Suppressor macrophage treated with lipopolysaccharide for 1 hour (primary cell): ENCODE measurements at regions not wholly inside any gene's neighbourhood (a gene's known extent, or its start where the extent isn't known, plus 50 kb on each side); places are given as distances from the start of the nearest gene placed in this dataset.
"Not testable (repeated sequence)": the region's sequence is repeated elsewhere in the genome, so short reads cannot be mapped to it uniquely, and the experiment has no call there.

Experiments
- DNase-seq, 3 donors: peaks; one replicate each; pipeline ENCODE4 v3.0.0-alpha.2; 2020 to 2022

GRCh38 chr7:127530148-127530547 lies 55.2 kb downstream of the GCC1 start:
- no peak for DNase-seq

- no peak for DNase-seq
Measured at GRCh38 chr7:127527561-127527960, 57.8 kb downstream of the GCC1 start.

- DNase-seq = no peak
Measured at GRCh38 chr7:127525866-127526480, 59.4 kb downstream of the GCC1 start.

GRCh38 chr7:127516320-127516719 lies 69.1 kb downstream of the GCC1 start:
- DNase-seq = no peak

- DNase-seq = peak in 2 of 3 donors; percentile 10 to 35
Measured at GRCh38 chr7:127514499-127514898, 70.9 kb downstream of the GCC1 start.

GRCh38 chr7:127513311-127513710 lies 72.1 kb downstream of the GCC1 start:
- no peak for DNase-seq

- DNase-seq = no peak
Measured at GRCh38 chr7:127512663-127513062, 72.7 kb downstream of the GCC1 start.

GRCh38 chr7:127504715-127505114 lies 80.7 kb downstream of the GCC1 start:
- peak in 2 of 3 donors; percentile 12 to 28 for DNase-seq

GRCh38 chr7:127501817-127502216 lies 83.6 kb downstream of the GCC1 start:
- DNase-seq = no peak

GRCh38 chr7:127487381-127487780 lies 94.9 kb upstream of the ZNF800 start:
- DNase-seq = no peak

- no peak for DNase-seq
Measured at GRCh38 chr7:127486654-127487053, 94.1 kb upstream of the ZNF800 start.

- no peak for DNase-seq
Measured at GRCh38 chr7:127485482-127485881, 93.0 kb upstream of the ZNF800 start.

GRCh38 chr7:127484954-127485353 lies 92.4 kb upstream of the ZNF800 start:
- DNase-seq = no peak

GRCh38 chr7:127478461-127478860 lies 86.0 kb upstream of the ZNF800 start:
- DNase-seq = no peak

- DNase-seq = no peak
Measured at GRCh38 chr7:127478024-127478355, 85.5 kb upstream of the ZNF800 start.

- no peak for DNase-seq
Measured at GRCh38 chr7:127477295-127478023, 85.0 kb upstream of the ZNF800 start.

- DNase-seq = no peak
Measured at GRCh38 chr7:127476618-127477017, 84.1 kb upstream of the ZNF800 start.

GRCh38 chr7:127474457-127474856 lies 81.9 kb upstream of the ZNF800 start:
- DNase-seq = no peak

GRCh38 chr7:127473409-127473808 lies 80.9 kb upstream of the ZNF800 start:
- no peak for DNase-seq

- no peak for DNase-seq
Measured at GRCh38 chr7:127460077-127460476, 67.6 kb upstream of the ZNF800 start.

- not testable (repeated sequence) for DNase-seq
Measured at GRCh38 chr7:127451258-127451657, 58.8 kb upstream of the ZNF800 start.

GRCh38 chr7:127448566-127448965 lies 56.1 kb upstream of the ZNF800 start:
- no peak for DNase-seq

GRCh38 chr7:127447326-127447945 lies 54.9 kb upstream of the ZNF800 start:
- DNase-seq = peak; percentile 67 to 79 (median 77)

- DNase-seq = no peak
Measured at GRCh38 chr7:127446842-127447241, 54.3 kb upstream of the ZNF800 start.
